HUES48 (cell line): ENCODE measurements at regions not wholly inside any gene's neighbourhood (a gene's known extent, or its start where the extent isn't known, plus 50 kb on each side); places are given as distances from the start of the nearest gene placed in this dataset.
"Not testable (repeated sequence)": the region's sequence is repeated elsewhere in the genome, so short reads cannot be mapped to it uniquely, and the experiment has no call there.

Experiments used
- H3K27ac ChIP-seq: one replicate; pipeline ENCODE4 v1.7.0; 2013; ENCODE audit warnings: low read depth, low read length, inconsistent platforms
- H3K27me3 ChIP-seq: 2 replicates; pipeline ENCODE4 v1.6.1; 2013; ENCODE audit warnings: mild to moderate bottlenecking, low read length; ENCODE audit not compliant: control insufficient read depth, insufficient read depth
- H3K36me3 ChIP-seq: 2 replicates; pipeline ENCODE4 v1.6.1; 2013; ENCODE audit warnings: low read length; ENCODE audit not compliant: control insufficient read depth, insufficient read depth
- H3K4me1 ChIP-seq: 2 replicates; pipeline ENCODE4 v1.6.1; 2013; ENCODE audit warnings: mild to moderate bottlenecking, low read length; ENCODE audit not compliant: control insufficient read depth, insufficient read depth
- H3K4me3 ChIP-seq: 2 replicates; pipeline ENCODE4 v1.5.1; 2013; ENCODE audit warnings: mild to moderate bottlenecking, low read depth, low read length
- H3K9ac ChIP-seq: 2 replicates; pipeline ENCODE4 v1.6.1; 2013; ENCODE audit warnings: mild to moderate bottlenecking, low read depth, low read length, moderate library complexity
- H3K9me3 ChIP-seq: 2 replicates; pipeline ENCODE4 v1.6.1; 2013; ENCODE audit warnings: low read length; ENCODE audit not compliant: control insufficient read depth, insufficient read depth

DNA sequence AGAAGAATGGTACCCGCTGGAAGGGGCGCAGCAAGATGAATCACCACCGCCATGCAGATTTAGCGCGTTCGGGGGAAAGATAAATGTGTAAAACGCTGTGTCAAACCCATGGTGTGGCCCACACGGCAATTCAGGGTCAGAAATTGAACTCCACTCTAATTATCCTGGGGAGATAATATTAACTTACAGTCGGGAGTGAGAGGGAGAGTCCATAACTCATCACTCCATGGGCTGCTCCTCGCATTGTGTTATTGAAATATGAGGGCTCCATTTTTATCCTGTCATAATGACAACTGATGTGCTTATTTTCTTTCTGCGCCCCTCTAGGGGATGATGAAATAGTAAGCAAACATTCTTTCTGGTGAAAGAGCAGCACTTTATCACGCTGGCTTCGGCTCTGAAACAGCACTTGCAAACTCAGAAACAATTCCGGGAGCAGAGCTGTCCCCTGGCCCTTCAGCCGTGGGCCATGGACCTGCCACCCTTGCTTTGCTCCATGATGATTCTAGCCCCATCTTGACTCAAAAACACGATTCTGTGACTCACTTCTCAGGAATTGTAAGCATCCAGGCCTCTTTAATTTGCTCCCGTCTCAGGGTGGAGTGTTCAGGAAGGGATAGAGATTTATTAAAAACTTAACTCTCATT, 431.6 kb downstream of the IRX1 start:
- no peaks in the 10 kb centered on the region for H3K4me1 ChIP-seq

DNA sequence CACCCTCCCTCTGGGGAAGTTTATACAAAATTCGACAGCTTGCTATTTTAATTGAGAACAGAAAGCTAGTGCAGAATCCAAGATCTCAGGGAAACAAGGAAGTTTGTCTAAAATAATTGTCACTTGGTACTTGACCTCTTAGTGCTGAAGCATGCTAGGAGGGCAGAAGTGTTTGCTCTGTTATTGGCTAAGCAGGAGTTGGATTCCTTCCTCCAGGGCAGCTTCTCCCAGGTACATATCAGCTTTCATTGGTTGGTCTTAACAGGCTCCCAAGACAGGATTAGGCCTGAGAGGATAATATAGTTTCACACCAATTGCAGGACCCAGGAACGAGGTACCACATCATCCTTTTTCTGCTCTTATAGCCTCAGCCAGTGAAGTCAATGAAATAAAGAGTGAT, 432.8 kb downstream of the IRX1 start:
- Histone ChIP-seq H3K4me3 (no peak overlapping the region), H3K27me3 (no peaks in the 10 kb centered on the region), H3K27ac (no peak overlapping the region), H3K4me1 (no peaks in the 10 kb centered on the region), H3K36me3 (no peaks in the 10 kb centered on the region), H3K9me3 (no peaks in the 10 kb centered on the region), H3K9ac (no peak overlapping the region)

More for the DNA sequence above, 431.6 kb downstream of the IRX1 start:
- Histone ChIP-seq H3K27ac (no peak overlapping the region), H3K4me3 (no peak overlapping the region), H3K27me3 (no peaks in the 10 kb centered on the region), H3K36me3 (no peaks in the 10 kb centered on the region), H3K9me3 (no peaks in the 10 kb centered on the region), H3K9ac (no peak overlapping the region)

DNA sequence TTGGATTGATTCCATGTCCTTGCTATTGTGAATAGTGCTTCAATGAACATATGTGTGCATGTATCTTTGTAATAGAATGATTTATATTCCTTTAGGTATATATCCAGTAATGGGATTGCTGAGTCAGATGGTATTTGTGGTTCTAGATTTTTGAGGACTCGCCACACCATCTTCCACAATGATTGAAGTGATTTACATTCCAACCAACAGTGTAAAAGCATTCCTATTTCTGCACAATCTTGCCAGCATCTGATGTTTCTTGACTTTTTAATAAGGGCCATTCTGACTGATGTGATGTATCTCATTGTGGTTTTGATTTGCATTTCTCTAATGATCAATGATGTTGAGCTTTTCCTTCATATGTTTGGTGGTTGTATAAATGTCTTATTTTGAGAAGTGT, 437.9 kb downstream of the IRX1 start:
- not testable (repeated sequence) for H3K4me3 ChIP-seq, H3K9ac ChIP-seq, H3K9me3 ChIP-seq, H3K4me1 ChIP-seq, H3K27me3 ChIP-seq, H3K36me3 ChIP-seq, H3K27ac ChIP-seq

DNA sequence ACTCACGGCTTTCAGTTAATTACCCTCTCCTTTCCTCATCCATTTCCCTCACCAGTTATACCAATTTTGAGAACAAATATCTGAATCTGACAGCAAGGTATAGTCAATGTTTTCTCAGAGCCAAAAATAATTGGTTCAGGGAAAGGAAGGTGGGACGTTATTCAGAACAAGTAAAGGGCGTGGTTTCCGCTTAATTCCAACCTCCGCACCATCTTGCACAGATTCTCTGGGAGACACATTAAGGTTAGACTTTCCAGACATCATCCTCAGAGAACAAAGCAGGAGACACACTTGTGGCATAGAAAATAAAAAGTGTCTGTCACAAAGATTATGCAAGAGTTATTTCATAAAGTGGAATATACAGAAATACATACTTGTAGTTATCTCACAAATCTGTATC, 441.2 kb downstream of the IRX1 start:
- H3K27ac ChIP-seq: no peak overlapping the region

DNA sequence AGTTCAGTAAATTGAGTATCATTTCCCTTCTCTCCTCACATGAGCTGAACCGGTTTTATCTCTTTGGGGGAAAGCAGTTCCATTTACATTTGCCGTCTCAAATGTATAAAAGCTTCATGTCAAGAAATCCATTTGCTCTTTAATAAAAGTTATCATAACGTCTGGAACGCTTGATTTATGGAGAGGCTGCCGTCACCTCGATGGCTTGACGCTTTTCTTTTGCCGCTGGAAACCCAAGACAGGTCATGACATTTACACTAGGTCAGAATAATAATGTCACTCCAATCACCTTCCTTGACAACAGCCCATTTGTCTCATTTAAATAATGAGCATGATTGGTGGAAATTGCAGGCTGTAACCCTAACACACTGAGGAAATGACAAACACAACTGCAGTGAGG, 443.4 kb downstream of the IRX1 start:
- no peaks in the 10 kb centered on the region for H3K4me1 ChIP-seq
- no peak overlapping the region for H3K27ac ChIP-seq
- no peak overlapping the region for H3K9ac ChIP-seq
- no peaks in the 10 kb centered on the region for H3K9me3 ChIP-seq
- H3K36me3 ChIP-seq: no peaks in the 10 kb centered on the region
- H3K27me3 ChIP-seq: no peaks in the 10 kb centered on the region
- H3K4me3 ChIP-seq: no peak overlapping the region

More for the DNA sequence above, 441.2 kb downstream of the IRX1 start:
- H3K4me3 ChIP-seq: no peak overlapping the region
- H3K27me3 ChIP-seq: no peaks in the 10 kb centered on the region
- H3K36me3 ChIP-seq: no peaks in the 10 kb centered on the region
- no peaks in the 10 kb centered on the region for H3K9me3 ChIP-seq
- H3K4me1 ChIP-seq: no peaks in the 10 kb centered on the region
- H3K9ac ChIP-seq: no peak overlapping the region

DNA sequence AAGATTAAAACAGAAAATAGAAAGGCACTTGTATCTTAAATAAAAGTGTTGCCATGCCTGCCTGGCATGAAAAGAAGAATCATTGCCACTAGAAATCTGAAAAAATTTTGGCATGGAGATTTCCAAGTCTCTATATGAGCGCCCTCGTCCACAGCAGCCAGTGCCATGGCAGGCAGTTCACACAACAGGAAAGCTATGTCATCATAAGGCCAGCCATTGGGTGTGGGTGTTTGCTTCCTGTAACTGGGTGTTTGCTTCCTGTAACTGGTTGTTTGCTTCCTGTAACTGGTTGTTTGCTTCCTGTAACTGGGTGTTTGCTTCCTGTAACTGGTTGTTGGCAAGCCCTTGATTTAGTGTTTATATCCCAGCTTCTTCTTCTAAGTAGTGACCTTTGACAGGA, 446.7 kb downstream of the IRX1 start:
- Histone ChIP-seq H3K4me3 (no peak overlapping the region), H3K4me1 (no peaks in the 10 kb centered on the region), H3K36me3 (no peaks in the 10 kb centered on the region), H3K9me3 (no peaks in the 10 kb centered on the region), H3K9ac (no peak overlapping the region), H3K27ac (no peak overlapping the region), H3K27me3 (no peaks in the 10 kb centered on the region)

- Histone ChIP-seq H3K36me3 (no peaks in the 10 kb centered on the region), H3K9me3 (no peaks in the 10 kb centered on the region), H3K27ac (no peak overlapping the region), H3K4me3 (no peak overlapping the region), H3K9ac (no peak overlapping the region), H3K4me1 (no peaks in the 10 kb centered on the region), H3K27me3 (no peaks in the 10 kb centered on the region)
These were observed 447.5 kb downstream of the IRX1 start for GRCh38 chr5:4043135-4043534.

GRCh38 chr5:4044881-4045280, 449.2 kb downstream of the IRX1 start:
- no peak overlapping the region for H3K27ac ChIP-seq
- H3K36me3 ChIP-seq: no peaks in the 10 kb centered on the region
- no peak overlapping the region for H3K9ac ChIP-seq
- no peaks in the 10 kb centered on the region for H3K27me3 ChIP-seq
- no peaks in the 10 kb centered on the region for H3K9me3 ChIP-seq
- H3K4me1 ChIP-seq: peaks cover 4% of the 10 kb centered on the region; the same call in 1 of the 2 replicates
- H3K4me3 ChIP-seq: no peak overlapping the region

DNA sequence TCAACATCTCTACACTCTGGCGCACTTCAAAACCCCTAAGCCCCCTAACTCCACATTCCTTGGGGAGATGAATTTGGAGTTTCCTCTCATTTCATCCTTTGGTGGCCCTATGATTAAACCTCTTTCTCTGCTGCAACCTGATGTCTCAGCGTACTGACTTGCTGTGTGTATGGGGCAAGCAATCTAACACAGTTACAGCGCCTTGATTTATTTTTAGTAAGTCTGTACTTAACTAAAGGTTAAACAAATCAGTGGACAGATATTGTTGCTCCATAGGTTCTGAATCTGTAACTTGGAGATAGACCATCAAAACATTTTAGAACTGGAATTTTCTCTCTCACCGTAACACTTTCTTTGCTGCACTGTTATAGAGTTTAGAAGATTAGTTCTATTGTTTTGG, 452.8 kb downstream of the IRX1 start:
- Histone ChIP-seq H3K9ac (no peak overlapping the region), H3K27me3 (no peaks in the 10 kb centered on the region), H3K9me3 (no peaks in the 10 kb centered on the region), H3K27ac (no peak overlapping the region), H3K36me3 (no peaks in the 10 kb centered on the region), H3K4me3 (no peak overlapping the region), H3K4me1 (peaks cover 4% of the 10 kb centered on the region; the same call in 1 of the 2 replicates)

DNA sequence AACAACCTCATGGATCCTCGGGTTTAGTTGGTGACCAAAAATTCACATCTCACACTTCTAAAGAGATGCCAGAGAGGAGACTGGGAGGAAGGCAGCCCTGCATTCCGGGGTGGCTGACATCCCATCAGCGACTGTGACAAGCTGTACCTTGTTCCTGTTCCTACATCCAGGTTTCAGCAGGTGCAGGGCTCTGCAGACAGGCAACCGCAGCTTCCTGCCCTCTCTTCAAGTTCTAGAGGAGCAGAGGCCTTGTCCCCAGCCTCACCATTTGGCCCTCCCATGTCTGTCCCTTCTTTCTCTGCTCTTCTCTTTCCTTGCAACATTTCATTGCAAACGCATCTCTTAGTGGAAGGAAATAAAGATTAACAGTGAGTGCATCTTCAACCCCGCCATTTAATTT, 454.6 kb downstream of the IRX1 start:
- H3K9ac ChIP-seq: no peak overlapping the region
- no peaks in the 10 kb centered on the region for H3K36me3 ChIP-seq
- H3K4me1 ChIP-seq: peaks cover 4% of the 10 kb centered on the region; the same call in 1 of the 2 replicates
- no peak overlapping the region for H3K4me3 ChIP-seq
- H3K27me3 ChIP-seq: no peaks in the 10 kb centered on the region
- no peaks in the 10 kb centered on the region for H3K9me3 ChIP-seq
- no peak overlapping the region for H3K27ac ChIP-seq

DNA sequence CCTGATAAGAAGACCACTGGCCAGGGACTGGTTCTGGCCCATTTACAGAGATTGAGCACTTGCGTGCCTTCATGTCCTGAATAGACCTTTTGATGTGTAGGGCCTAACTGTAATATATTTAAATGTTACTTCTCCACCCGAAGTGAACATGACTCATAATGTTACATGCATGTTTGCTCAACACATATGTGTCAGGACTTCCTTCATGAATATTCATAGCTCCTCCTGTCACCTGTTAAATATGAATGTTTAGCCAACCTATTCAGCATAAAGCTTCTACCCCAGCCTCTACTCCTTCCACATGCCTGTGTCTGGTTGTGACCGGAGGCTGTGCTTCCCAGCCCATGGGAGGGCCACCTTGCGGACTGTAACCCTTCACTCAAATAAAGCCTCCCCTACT, 457.5 kb downstream of the IRX1 start:
- H3K36me3 ChIP-seq: no peaks in the 10 kb centered on the region
- no peaks in the 10 kb centered on the region for H3K27me3 ChIP-seq
- H3K4me3 ChIP-seq: no peak overlapping the region
- H3K9ac ChIP-seq: no peak overlapping the region
- H3K4me1 ChIP-seq: peaks cover 4% of the 10 kb centered on the region; the same call in 1 of the 2 replicates
- H3K9me3 ChIP-seq: no peaks in the 10 kb centered on the region
- no peak overlapping the region for H3K27ac ChIP-seq
